Endothelial cell of umbilical vein (primary cell): ENCODE measurements at regions not wholly inside any gene's neighbourhood (a gene's known extent, or its start where the extent isn't known, plus 50 kb on each side); places are given as distances from the start of the nearest gene placed in this dataset.

Experiments used
- BruUV-seq: library from RNA; stranded (reverse); fragments of 400-500 nt; replicated peaks from 2 replicates; lab custom pipeline; 2021; lab: Mats Ljungman, UMichigan
- CTCF ChIA-PET: fragments of 300-600, 350-600 bp; sonication (Branson Sonifier 250); formaldehyde crosslinking; loops from one replicate; lab custom pipeline; 2021; ENCODE audit warnings: antibody characterized with exemption, inconsistent platforms; lab: Charles Lee
- POLR2A ChIA-PET: fragments of 300-600, 350-600 bp; sonication (Branson Sonifier 250); formaldehyde crosslinking; loops from one replicate; lab custom pipeline; 2021; ENCODE audit warnings: antibody characterized with exemption, inconsistent platforms; lab: Charles Lee
- DNase-seq: peaks from one replicate; pipeline ENCODE4 v3.0.0-alpha.2; 2011; ENCODE audit warnings: low read depth, low spot score
- FAIRE-seq: peaks from 2 replicates; lab custom pipeline; 2011; peaks lifted over from hg19 to GRCh38; lab: Jason Lieb, UNC
- H2AFZ ChIP-seq: 2 replicates; pipeline ENCODE4 v1.6.0; 2012; ENCODE audit warnings: low read depth, low read length, control low read depth, inconsistent platforms
- H3K27ac ChIP-seq: 2 replicates; pipeline ENCODE4 v1.5.1; 2011; ENCODE audit warnings: low read depth, mild to moderate bottlenecking, control low read depth, low read length, moderate library complexity; ENCODE audit not compliant: insufficient read depth
- H3K27me3 ChIP-seq, 2 experiments: 2 replicates each; pipeline versions ENCODE4 v1.6.0 to v1.6.1; 2011; ENCODE audit warnings: low read length in 2 of 2, mixed read lengths in 1 of 2; ENCODE audit not compliant: control insufficient read depth in 2 of 2, insufficient read depth in 2 of 2
- H3K36me3 ChIP-seq, 2 experiments: 2 replicates in 1 of 2; 3 replicates in 1 of 2; pipeline ENCODE4 v1.5.1; 2011; ENCODE audit warnings: low read length in 2 of 2, mild to moderate bottlenecking in 1 of 2, moderate library complexity in 1 of 2; ENCODE audit not compliant: control insufficient read depth in 2 of 2, insufficient read depth in 2 of 2; ENCODE audit errors: extremely low read depth in 1 of 2
- H3K4me1 ChIP-seq: 3 replicates; pipeline ENCODE4 v1.5.1; 2011; ENCODE audit warnings: mild to moderate bottlenecking, low read length; ENCODE audit not compliant: control insufficient read depth, insufficient read depth; ENCODE audit errors: extremely low read depth
- H3K4me2 ChIP-seq: 2 replicates; pipeline ENCODE4 v1.6.1; 2011; ENCODE audit warnings: low read length, control low read depth, mixed read lengths; ENCODE audit not compliant: insufficient read depth
- H3K4me3 ChIP-seq, 3 experiments: fragments of 200-600 bp in 1 of 3; sonication (generic), shearing (Covaris generic) in 1 of 3; replicated peaks in 1 of 3; 2 replicates each; pipeline ENCODE4 v1.5.1; 2011 to 2016; ENCODE audit warnings: control low read depth in 3 of 3, low read length in 3 of 3, mild to moderate bottlenecking in 2 of 3, inconsistent platforms in 1 of 3, low read depth in 1 of 3, moderate library complexity in 1 of 3; ENCODE audit not compliant: insufficient read depth in 1 of 3
- H3K79me2 ChIP-seq: 2 replicates; pipeline ENCODE4 v1.6.0; 2012; ENCODE audit warnings: low read length, inconsistent platforms; ENCODE audit not compliant: control insufficient read depth, insufficient read depth
- H3K9ac ChIP-seq: replicated peaks from 2 replicates; pipeline ENCODE3; 2011; ENCODE audit warnings: low read length, control low read depth; ENCODE audit not compliant: insufficient read depth; ENCODE audit errors: extremely low read depth
- H3K9me1 ChIP-seq: replicated peaks from 3 replicates; pipeline ENCODE4 v1.6.0; 2011; ENCODE audit warnings: mild to moderate bottlenecking, low read length; ENCODE audit not compliant: control insufficient read depth, insufficient read depth; ENCODE audit errors: extremely low read depth
- H3K9me3 ChIP-seq: replicated peaks from 2 replicates; pipeline ENCODE4 v1.5.1; 2012; ENCODE audit warnings: low read length, inconsistent platforms; ENCODE audit not compliant: control insufficient read depth, insufficient read depth
- H4K20me1 ChIP-seq: replicated peaks from 2 replicates; pipeline ENCODE3; 2011; ENCODE audit warnings: mild to moderate bottlenecking, low read length; ENCODE audit not compliant: control insufficient read depth, insufficient read depth; ENCODE audit errors: extremely low read depth
- EZH2 ChIP-seq: IDR thresholded peaks from 2 replicates; pipeline ENCODE4 v1.6.1; 2012; ENCODE audit warnings: borderline replicate concordance, low read depth, mild to moderate bottlenecking, moderate library complexity, low read length, inconsistent platforms; ENCODE audit not compliant: severe bottlenecking
- FOS ChIP-seq: IDR thresholded peaks from 2 replicates; pipeline ENCODE4 v1.6.1; 2011; ENCODE audit warnings: mild to moderate bottlenecking, low read length, moderate library complexity, borderline replicate concordance; ENCODE audit not compliant: insufficient read depth
- GATA2 ChIP-seq: IDR thresholded peaks from 2 replicates; pipeline ENCODE4 v1.7.0; 2011; ENCODE audit warnings: low read depth, mild to moderate bottlenecking, moderate library complexity, mixed read lengths, low read length; ENCODE audit not compliant: insufficient read length, insufficient read depth
- JUN ChIP-seq: IDR thresholded peaks from 2 replicates; pipeline ENCODE4 v1.6.1; 2011; ENCODE audit warnings: borderline replicate concordance, low read depth; ENCODE audit not compliant: insufficient read length, insufficient read depth
- MYC ChIP-seq: IDR thresholded peaks from one replicate; pipeline ENCODE4 v1.6.1; 2011; ENCODE audit warnings: mild to moderate bottlenecking, low read depth, low read length
- POLR2A ChIP-seq: IDR thresholded peaks from 2 replicates; pipeline ENCODE4 v1.6.1; 2012; ENCODE audit warnings: low read depth, mild to moderate bottlenecking, control low read depth, low read length
- POLR2AphosphoS5 ChIP-seq: IDR thresholded peaks from 2 replicates; pipeline ENCODE4 v1.6.1; 2012; ENCODE audit warnings: low read depth, mild to moderate bottlenecking, control low read depth, low read length, moderate library complexity; ENCODE audit not compliant: insufficient read depth
- dilution Hi-C: fragments of 300-500 bp; cut with MboI; formaldehyde crosslinking; loops from one replicate; pipeline ENCODE4 v1.15.0; 2019; ENCODE audit warnings: low sequenced_read_pairs; ENCODE audit not compliant: extremely low pct_ligation_motif_present
- intact Hi-C: fragments of 100-400 bp; cut with micrococcal nuclease; formaldehyde crosslinking; loops from one replicate; pipeline ENCODE4 v1.10.0; 2022
- TF ChIP-seq, protein P1 (sequence below): IDR thresholded peaks from 2 replicates; pipeline ENCODE4 v1.6.1; 2011; ENCODE audit not compliant: insufficient read depth, insufficient read length
- TF ChIP-seq, protein P2 (sequence below), 2 donors: IDR thresholded peaks; 1 replicate in 1 of 2; 2 replicates in 1 of 2; pipeline ENCODE4 v1.5.1; 2011; ENCODE audit warnings: low read length in 2 of 2, mild to moderate bottlenecking in 2 of 2, moderate library complexity in 2 of 2, control low read depth in 1 of 2, inconsistent platforms in 1 of 2, low read depth in 1 of 2; ENCODE audit not compliant: insufficient read depth in 1 of 2; ENCODE audit errors: extremely low read depth in 1 of 2

DNA sequence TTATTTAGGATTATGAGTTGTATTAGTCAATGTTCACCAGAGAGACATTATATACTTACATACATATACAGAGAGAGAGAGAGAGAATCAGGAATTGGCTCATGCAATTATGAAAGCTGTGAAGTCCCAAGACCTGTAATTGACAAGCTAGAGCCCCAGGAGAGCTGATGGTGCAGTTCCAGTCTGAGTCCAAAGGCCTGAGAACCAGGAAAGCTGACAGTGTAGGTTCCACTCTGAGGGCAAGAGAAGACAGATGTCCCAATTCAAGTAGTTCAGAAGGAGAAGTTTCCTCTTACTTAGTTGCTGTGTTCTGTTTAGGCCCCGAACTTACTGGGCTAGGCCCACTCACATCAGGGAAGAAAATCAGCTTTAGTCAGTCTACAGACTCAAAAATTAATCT, 76.4 kb upstream of the FICD start:
- intact Hi-C loops (loop anchor here (10.0 kb wide), 1 partner anchor 114 kb away; no protein-coding TSS in a partner anchor), dilution Hi-C loops (no loop called here)
- H3K9me1 ChIP-seq = no peaks in the 10 kb centered on the region
- H2AFZ ChIP-seq = no peak overlapping the region
- no peak for DNase-seq
- H3K9ac ChIP-seq = no peak overlapping the region
- POLR2A ChIA-PET = no interaction called here
- H3K36me3 ChIP-seq = no peaks in the 10 kb centered on the region
- TF ChIP-seq JUN (no peak), FOS (no peak), GATA2 (no peak), EZH2 (no peak), POLR2AphosphoS5 (no peak), POLR2A (no peak), MYC (no peak)
- TF ChIP-seq, protein P1, sequence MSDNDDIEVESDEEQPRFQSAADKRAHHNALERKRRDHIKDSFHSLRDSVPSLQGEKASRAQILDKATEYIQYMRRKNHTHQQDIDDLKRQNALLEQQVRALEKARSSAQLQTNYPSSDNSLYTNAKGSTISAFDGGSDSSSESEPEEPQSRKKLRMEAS = no peak
- TF ChIP-seq, protein P2, sequence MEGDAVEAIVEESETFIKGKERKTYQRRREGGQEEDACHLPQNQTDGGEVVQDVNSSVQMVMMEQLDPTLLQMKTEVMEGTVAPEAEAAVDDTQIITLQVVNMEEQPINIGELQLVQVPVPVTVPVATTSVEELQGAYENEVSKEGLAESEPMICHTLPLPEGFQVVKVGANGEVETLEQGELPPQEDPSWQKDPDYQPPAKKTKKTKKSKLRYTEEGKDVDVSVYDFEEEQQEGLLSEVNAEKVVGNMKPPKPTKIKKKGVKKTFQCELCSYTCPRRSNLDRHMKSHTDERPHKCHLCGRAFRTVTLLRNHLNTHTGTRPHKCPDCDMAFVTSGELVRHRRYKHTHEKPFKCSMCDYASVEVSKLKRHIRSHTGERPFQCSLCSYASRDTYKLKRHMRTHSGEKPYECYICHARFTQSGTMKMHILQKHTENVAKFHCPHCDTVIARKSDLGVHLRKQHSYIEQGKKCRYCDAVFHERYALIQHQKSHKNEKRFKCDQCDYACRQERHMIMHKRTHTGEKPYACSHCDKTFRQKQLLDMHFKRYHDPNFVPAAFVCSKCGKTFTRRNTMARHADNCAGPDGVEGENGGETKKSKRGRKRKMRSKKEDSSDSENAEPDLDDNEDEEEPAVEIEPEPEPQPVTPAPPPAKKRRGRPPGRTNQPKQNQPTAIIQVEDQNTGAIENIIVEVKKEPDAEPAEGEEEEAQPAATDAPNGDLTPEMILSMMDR (IDR thresholded peaks at IDR 0.05; ENCODE audit: extremely low read depth in 1 of 2, insufficient read depth in 1 of 2, low read depth in 1 of 2, low read length in 2 of 2) = no peak
- H3K4me3 ChIP-seq = no peak overlapping the region
- no peak for FAIRE-seq
- no peak overlapping the region for H3K4me2 ChIP-seq
- H3K9me3 ChIP-seq = no peaks in the 10 kb centered on the region
- H3K4me1 ChIP-seq = peaks cover 3% of the 10 kb centered on the region
- no peaks in the 10 kb centered on the region for H4K20me1 ChIP-seq
- no peaks in the 10 kb centered on the region for H3K27me3 ChIP-seq
- CTCF ChIA-PET = no interaction called here
- no peaks in the 10 kb centered on the region for H3K79me2 ChIP-seq
- BruUV-seq = no TSS peak
- no peak overlapping the region for H3K27ac ChIP-seq
